ENCODE measurements at regions not wholly inside any gene's neighbourhood (a gene's known extent, or its start where the extent isn't known, plus 50 kb on each side); places are given as distances from the start of the nearest gene placed in this dataset.

- Histone ChIP-seq H4K5ac (ENCODE audit: low read depth, low read length) (no peak overlapping the region), H3K9ac (ENCODE audit: low read depth, low read length) (no peak overlapping the region), H3K18ac (ENCODE audit: low read depth, low read length) (no peak overlapping the region), H3K4me1 (ENCODE audit: control insufficient read depth, insufficient read depth, low read length) (peaks cover 5% of the 10 kb centered on the region), H2AFZ (replicated peaks; ENCODE audit: low read length, poor library complexity) (no peak overlapping the region), H2AK9ac (replicated peaks; ENCODE audit: low read depth, low read length, poor library complexity) (no peak overlapping the region), H2BK20ac (ENCODE audit: low read depth, low read length) (no peak overlapping the region), H4K91ac (ENCODE audit: insufficient read depth, low read depth, low read length) (no peak overlapping the region), H2AK5ac (ENCODE audit: low read depth, low read length) (no peak overlapping the region), H3K27ac (ENCODE audit: insufficient read depth, low read length) (no peak overlapping the region), H4K20me1 (ENCODE audit: insufficient read depth, low read length) (peaks cover 66% of the 10 kb centered on the region), H3K4me2 (ENCODE audit: low read depth, low read length) (no peak overlapping the region), H3K36me3 (ENCODE audit: control insufficient read depth, insufficient read depth, low read length) (peaks cover 42% of the 10 kb centered on the region), H2BK15ac (ENCODE audit: low read depth, low read length) (no peak overlapping the region), H3K23ac (ENCODE audit: low read depth, low read length) (no peak overlapping the region), H3K56ac (ENCODE audit: extremely low read depth, insufficient read depth, low read length) (no peak overlapping the region), H2BK5ac (ENCODE audit: low read depth, low read length, poor library complexity, severe bottlenecking) (no peak overlapping the region), H3K4ac (ENCODE audit: low read depth, low read length) (no peak overlapping the region), H3K9me3 (ENCODE audit: control insufficient read depth, insufficient read depth, low read length) (peaks cover 9% of the 10 kb centered on the region), H4K8ac (ENCODE audit: low read depth in 2 of 2, low read length in 2 of 2) (no peak overlapping the region), H3K79me1 (ENCODE audit: low read depth in 1 of 2, low read length in 2 of 2) (peaks cover 51 to 96% of the 10 kb centered on the region in 2 experiments), H2BK120ac (ENCODE audit: low read depth, low read length) (no peak overlapping the region), H3K27me3 (ENCODE audit: control insufficient read depth, insufficient read depth, low read length) (no peaks in the 10 kb centered on the region), H3K14ac (replicated peaks; ENCODE audit: low read depth, low read length) (no peak overlapping the region), H3K9me1 (ENCODE audit: insufficient read depth, low read length) (peaks cover 23% of the 10 kb centered on the region), H3K4me3 (ENCODE audit: insufficient read depth, low read depth, low read length) (no peak overlapping the region)
- WGBS, 2 experiments (ENCODE audit: extremely low coverage in 2 of 2, insufficient read length in 1 of 2) = 95% methylated on average over 6 of the region's 11 CpGs; no CpG with 5 or more reads in 1 of the 2 experiments
- DNase-seq = no peak
- no peak for ATAC-seq (ENCODE audit: low read depth)
- in situ Hi-C loops (cut with MboI; ENCODE audit: low sequenced_read_pairs) (no loop called here), dilution Hi-C loops (cut with HindIII; ENCODE audit: low sequenced_read_pairs, unreplicated experiment) (no loop called here), intact Hi-C loops (cut with micrococcal nuclease) (no loop called here)
- ChIA-PET CTCF (no interaction called here), POLR2A (ENCODE audit: unreplicated experiment) (no interaction called here)
- BruUV-seq (replicated peaks) = no TSS peak
- TF ChIP-seq BHLHE40 (IDR thresholded peaks at IDR 0.05; ENCODE audit: low read depth, low read length) (no peak), RAD21 (IDR thresholded peaks at IDR 0.05; ENCODE audit: low read length) (no peak), FOS (IDR thresholded peaks at IDR 0.05; ENCODE audit: low read depth, low read length) (no peak), CTCF (conservative IDR thresholded peaks at IDR 0.05; ENCODE audit: low read depth, low read length) (no peak), MAFK (IDR thresholded peaks at IDR 0.05; ENCODE audit: low read depth, low read length) (no peak), CEBPB (IDR thresholded peaks at IDR 0.05; ENCODE audit: low read depth, low read length) (no peak), POLR2A (IDR thresholded peaks at IDR 0.05; ENCODE audit: low read depth, low read length) (no peak), MAZ (IDR thresholded peaks at IDR 0.05; ENCODE audit: borderline replicate concordance, low read depth, low read length) (no peak), NFE2L2 (IDR thresholded peaks at IDR 0.05; ENCODE audit: low read depth, low read length) (no peak)
Measured at GRCh38 chr16:85182286-85182685, 70.0 kb upstream of the CIBAR2 start.

Measured in IMR-90 (cell line).